ENCODE measurements at regions not wholly inside any gene's neighbourhood (a gene's known extent, or its start where the extent isn't known, plus 50 kb on each side); places are given as distances from the start of the nearest gene placed in this dataset.

DNA sequence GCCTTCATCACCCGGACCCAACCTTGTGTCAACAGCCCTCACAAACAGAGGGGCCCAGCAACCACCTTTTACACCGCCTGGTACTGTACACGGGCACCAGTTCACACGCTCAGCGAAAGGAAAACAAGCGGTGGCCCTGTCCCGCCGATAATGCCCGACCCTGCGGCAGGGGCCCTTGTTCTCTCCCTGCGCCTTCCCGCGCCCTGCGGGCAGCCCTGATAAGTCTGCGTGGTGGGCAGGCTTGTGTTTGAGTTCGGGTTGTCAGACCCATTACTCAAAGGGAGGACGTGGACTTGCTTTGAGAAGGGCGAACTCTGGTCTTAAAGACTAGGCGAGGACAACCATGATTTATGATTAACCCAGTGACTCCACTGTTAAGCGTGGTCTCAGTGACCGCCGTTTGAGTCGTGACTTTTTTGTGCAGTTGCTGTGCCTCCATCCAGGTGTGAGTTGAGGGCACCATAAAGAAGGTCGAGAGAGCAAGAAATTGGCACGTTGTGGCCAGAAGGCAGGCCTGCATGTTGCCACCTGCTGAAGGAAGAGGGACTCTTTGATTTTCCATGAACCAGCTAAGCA is 167.4 kb upstream of the GATA6 start (continued):
- TF ChIP-seq SP2 (CRISPR knock-in tag; IDR thresholded peaks at IDR 0.05): 0 out of 2 replicates have a peak, but pooled peaks have one; percentile 22
- TF ChIP-seq MED1 (CRISPR knock-in tag; IDR thresholded peaks at IDR 0.05): peak; percentile 71
- no peak for TF ChIP-seq SOX6 (IDR thresholded peaks at IDR 0.05)
- peak; percentile 79 for TF ChIP-seq SOX6 (CRISPR knock-in tag; IDR thresholded peaks at IDR 0.05)
- TF ChIP-seq ZSCAN29 (CRISPR knock-in tag; conservative IDR thresholded peaks at IDR 0.05): no peak
- TF ChIP-seq ZBTB7A (CRISPR knock-in tag; IDR thresholded peaks at IDR 0.05): 0 out of 2 replicates have a peak, but pooled peaks have one; percentile 54
- TF ChIP-seq HHEX (CRISPR knock-in tag; IDR thresholded peaks at IDR 0.05): peak; percentile 39; the same call in 1 of the 2 replicates
- peak; percentile 65; the same call in 1 of the 2 replicates for TF ChIP-seq TMF1 (CRISPR knock-in tag; IDR thresholded peaks at IDR 0.05; ENCODE audit: low read depth)
- no peak for TF ChIP-seq ZNF329 (CRISPR knock-in tag; IDR thresholded peaks at IDR 0.05; ENCODE audit: low read depth)
- TF ChIP-seq, protein P1, sequence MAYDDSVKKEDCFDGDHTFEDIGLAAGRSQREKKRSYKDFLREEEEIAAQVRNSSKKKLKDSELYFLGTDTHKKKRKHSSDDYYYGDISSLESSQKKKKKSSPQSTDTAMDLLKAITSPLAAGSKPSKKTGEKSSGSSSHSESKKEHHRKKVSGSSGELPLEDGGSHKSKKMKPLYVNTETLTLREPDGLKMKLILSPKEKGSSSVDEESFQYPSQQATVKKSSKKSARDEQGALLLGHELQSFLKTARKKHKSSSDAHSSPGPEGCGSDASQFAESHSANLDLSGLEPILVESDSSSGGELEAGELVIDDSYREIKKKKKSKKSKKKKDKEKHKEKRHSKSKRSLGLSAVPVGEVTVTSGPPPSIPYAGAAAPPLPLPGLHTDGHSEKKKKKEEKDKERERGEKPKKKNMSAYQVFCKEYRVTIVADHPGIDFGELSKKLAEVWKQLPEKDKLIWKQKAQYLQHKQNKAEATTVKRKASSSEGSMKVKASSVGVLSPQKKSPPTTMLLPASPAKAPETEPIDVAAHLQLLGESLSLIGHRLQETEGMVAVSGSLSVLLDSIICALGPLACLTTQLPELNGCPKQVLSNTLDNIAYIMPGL (CRISPR knock-in tag; IDR thresholded peaks at IDR 0.05; ENCODE audit: borderline replicate concordance in 1 of 2, low read depth in 1 of 2): peak in 1 of 2 experiments; percentile 57; a peak in 2 of 4 replicates
- TF ChIP-seq, protein P2, sequence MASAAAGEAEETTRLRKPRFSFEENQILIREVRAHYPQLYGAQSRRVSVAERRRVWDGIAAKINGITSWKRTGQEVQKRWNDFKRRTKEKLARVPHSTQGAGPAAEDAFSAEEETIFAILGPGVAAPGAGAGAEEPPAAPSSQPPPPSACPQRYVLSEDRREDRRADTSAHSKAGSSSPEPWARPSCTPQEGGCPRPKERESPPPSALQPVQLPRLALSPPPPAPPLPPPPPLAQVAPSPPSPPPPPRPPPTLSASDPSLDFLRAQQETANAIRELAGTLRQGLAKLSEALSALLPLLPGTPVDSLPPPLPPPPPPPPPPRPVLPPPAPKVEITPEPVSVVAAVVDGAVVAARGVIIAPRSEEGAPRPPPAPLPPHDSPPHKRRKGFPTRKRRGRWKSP (CRISPR knock-in tag; IDR thresholded peaks at IDR 0.05): 0 out of 2 replicates have a peak, but pooled peaks have one; percentile 25
- no peak for TF ChIP-seq ZNF296 (CRISPR knock-in tag; conservative IDR thresholded peaks at IDR 0.05)
- TF ChIP-seq ZNF230 (CRISPR knock-in tag; IDR thresholded peaks at IDR 0.05): 0 out of 2 replicates have a peak, but pooled peaks have one; percentile 40
- peak; percentile 80 for TF ChIP-seq HNF4A (CRISPR knock-in tag; IDR thresholded peaks at IDR 0.05)
- TF ChIP-seq FOXP1 (IDR thresholded peaks at IDR 0.05): no peak
- peak; percentile 35; the same call in 1 of the 2 replicates for TF ChIP-seq FOXP1 (CRISPR knock-in tag; IDR thresholded peaks at IDR 0.05)
- peak; percentile 38; the same call in 1 of the 2 replicates for TF ChIP-seq FOSL2 (CRISPR knock-in tag; IDR thresholded peaks at IDR 0.05)
- peak; percentile 70; the same call in 1 of the 2 replicates for TF ChIP-seq BORCS8-MEF2B (CRISPR knock-in tag; IDR thresholded peaks at IDR 0.05)
- no peak for TF ChIP-seq SRSF4 (IDR thresholded peaks at IDR 0.05; ENCODE audit: low read depth, low read length, poor library complexity, severe bottlenecking)
- TF ChIP-seq RXRB (CRISPR knock-in tag; IDR thresholded peaks at IDR 0.05; ENCODE audit: borderline replicate concordance): peak; percentile 26; the same call in 1 of the 2 replicates
- TF ChIP-seq PITX1 (CRISPR knock-in tag; IDR thresholded peaks at IDR 0.05): peak; percentile 83; the same call in 1 of the 2 replicates
- 0 out of 2 replicates have a peak, but pooled peaks have one; percentile 56 for TF ChIP-seq ZNF772 (CRISPR knock-in tag; IDR thresholded peaks at IDR 0.05)
- peak; percentile 75; the same call in 1 of the 2 replicates for TF ChIP-seq REPIN1 (CRISPR knock-in tag; IDR thresholded peaks at IDR 0.05; ENCODE audit: borderline replicate concordance, low read depth)
- TF ChIP-seq TARDBP (CRISPR knock-in tag; IDR thresholded peaks at IDR 0.05): peak; percentile 55; the same call in 1 of the 2 replicates
- TF ChIP-seq ZSCAN25 (CRISPR knock-in tag; IDR thresholded peaks at IDR 0.05): peak; percentile 66; the same call in 1 of the 2 replicates
- TF ChIP-seq NFKB2 (CRISPR knock-in tag; IDR thresholded peaks at IDR 0.05; ENCODE audit: borderline replicate concordance): peak; percentile 57; the same call in 1 of the 2 replicates
- TF ChIP-seq ZNF484 (CRISPR knock-in tag; IDR thresholded peaks at IDR 0.05; ENCODE audit: borderline replicate concordance, low read depth): no peak
- TF ChIP-seq KAT8 (CRISPR knock-in tag; IDR thresholded peaks at IDR 0.05): peak; percentile 51
- TF ChIP-seq ZNF337 (CRISPR knock-in tag; IDR thresholded peaks at IDR 0.05; ENCODE audit: borderline replicate concordance, low read depth): 0 out of 2 replicates have a peak, but pooled peaks have one; percentile 44
- no peak for TF ChIP-seq ELF1 (CRISPR knock-in tag; IDR thresholded peaks at IDR 0.05)
- no peak for TF ChIP-seq KLF6 (CRISPR knock-in tag; IDR thresholded peaks at IDR 0.05)
